GF-D8 (cell line): ENCODE measurements at regions not wholly inside any gene's neighbourhood (a gene's known extent, or its start where the extent isn't known, plus 50 kb on each side); places are given as distances from the start of the nearest gene placed in this dataset.
"Not testable (repeated sequence)": the region's sequence is repeated elsewhere in the genome, so short reads cannot be mapped to it uniquely, and the experiment has no call there.

Source experiments
- DNase-seq: peaks from one replicate; lab custom pipeline; 2025; lab: John Stamatoyannopoulos, UW

DNA sequence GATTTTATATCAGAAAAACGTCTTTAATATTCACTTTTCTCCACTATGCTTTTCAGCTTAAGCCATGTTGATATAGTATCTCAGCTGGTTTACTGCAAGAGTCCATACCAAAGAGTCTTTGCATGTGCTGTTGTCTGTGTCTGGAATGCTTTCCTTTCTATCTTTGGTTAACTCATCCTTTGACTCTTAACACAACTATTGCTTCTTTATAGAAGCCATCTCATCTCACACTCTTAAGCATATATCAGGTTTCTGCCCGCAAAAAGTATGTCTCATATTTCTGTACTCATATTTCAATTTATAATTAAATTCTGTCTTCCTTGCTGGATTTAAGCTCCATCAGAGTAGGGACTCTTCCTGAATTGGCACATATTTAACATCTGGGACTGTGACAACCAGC lies 220.9 kb upstream of the KCNK2 start:
- DNase-seq: no peak

DNA sequence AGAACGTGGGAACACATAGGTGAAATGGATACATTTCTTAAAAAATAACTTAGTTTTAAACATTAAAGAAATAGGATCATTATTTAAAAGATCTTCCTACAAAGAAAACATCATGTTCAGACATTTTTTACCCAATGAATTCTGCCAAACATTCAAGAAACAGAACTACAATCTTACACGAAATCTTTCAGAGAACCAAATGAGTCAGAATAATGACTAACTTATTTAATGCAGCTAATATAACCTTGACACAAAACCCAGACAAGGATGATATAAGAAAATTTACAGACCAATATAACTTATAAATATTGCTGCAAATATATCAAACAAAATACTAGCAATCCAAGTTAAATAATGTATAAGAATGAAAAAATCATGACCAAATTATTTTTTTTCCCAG lies 220.1 kb upstream of the KCNK2 start:
- DNase-seq: no peak

DNA sequence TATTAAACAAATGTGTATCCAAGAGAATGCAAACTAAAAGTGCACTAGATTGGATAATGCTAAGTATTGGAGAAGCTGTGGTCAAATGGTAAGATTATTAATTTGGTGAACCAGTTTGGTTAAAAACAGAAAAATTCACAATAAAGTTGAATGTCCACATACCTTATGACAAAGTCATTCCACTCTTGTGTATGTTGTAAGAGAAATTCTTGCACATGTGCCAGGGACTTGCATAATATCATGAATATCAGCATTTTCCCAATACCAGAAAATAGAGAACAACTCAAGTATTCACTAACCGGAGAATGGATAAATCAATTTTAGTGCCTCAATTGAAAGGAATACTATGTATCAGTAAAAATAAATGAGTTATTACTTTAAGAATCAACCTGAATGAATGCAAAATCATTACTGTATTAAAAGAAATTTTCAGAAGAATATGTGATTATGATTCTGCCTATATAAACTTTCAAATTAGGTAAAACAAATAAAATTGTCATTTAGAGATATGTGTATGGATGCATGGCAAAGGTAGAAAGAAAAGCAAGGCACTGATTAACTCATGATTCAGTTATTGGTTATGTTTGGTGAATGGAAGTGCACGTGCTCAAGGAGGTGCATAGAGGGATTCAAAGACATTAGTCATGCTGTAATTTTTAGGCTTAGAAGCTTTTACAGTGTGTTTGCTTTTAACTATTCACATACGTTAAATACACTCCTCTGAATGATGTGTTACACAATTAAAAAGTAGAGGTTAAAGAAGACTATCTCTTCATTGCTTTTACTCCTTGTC lies 217.4 kb upstream of the KCNK2 start:
- no peak for DNase-seq

DNA sequence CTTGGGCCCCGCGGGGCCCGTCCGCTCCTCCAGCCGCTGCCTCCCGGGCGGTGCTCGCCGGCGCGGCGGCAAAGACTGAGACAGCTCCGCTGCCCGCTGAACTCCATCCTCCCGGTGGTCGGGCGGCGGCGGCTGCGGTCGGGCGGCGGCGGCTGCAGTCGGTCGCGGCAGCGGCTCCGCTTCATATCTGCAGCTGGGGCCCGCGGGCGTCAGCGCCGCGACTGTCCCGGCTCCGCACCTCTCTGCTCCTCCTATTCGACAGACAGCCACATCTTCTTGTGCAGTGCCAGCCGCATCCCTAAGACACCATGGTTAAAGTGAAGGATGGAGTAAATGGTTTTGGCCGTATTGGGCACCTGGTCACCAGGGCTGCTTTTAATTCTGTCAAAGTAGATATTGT lies 212.1 kb upstream of the KCNK2 start:
- DNase-seq: not testable (repeated sequence)

DNA sequence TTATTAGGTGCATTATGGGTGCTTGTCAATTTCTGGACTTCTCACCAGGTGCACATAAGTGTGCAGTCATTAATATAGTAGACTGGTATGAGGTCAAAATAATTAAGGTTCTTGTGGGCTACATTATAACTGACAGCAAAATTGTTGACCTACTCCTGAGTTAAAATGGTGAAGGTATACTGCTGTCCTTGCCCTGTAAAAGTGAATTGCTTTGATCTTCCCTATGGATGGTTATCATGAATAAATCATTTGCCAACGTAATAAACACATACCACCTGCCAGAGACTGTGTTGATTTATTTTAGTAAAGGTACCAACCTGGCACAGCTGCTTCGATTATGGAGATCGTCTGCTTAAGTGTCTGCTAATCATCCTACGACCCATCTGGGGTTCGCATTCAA lies 201.6 kb upstream of the KCNK2 start:
- no peak for DNase-seq

DNA sequence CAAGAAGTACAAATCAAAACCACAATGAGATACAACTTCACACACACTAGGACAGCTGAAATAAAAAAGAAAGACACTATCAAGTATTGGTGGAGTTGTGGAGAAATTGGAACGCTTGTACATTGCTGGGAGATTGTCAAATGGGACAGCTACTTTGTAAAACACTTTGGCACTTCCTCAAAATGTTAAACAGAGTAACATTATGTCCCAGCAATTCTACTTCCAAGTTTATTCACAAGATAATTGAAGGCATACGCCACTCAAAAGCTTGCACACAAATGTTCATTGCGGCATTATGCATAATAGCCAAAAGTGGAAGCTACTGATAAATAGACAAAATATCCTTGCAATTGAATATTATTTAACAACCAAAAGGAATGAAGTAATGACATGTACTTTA lies 199.9 kb upstream of the KCNK2 start:
- no peak for DNase-seq

DNA sequence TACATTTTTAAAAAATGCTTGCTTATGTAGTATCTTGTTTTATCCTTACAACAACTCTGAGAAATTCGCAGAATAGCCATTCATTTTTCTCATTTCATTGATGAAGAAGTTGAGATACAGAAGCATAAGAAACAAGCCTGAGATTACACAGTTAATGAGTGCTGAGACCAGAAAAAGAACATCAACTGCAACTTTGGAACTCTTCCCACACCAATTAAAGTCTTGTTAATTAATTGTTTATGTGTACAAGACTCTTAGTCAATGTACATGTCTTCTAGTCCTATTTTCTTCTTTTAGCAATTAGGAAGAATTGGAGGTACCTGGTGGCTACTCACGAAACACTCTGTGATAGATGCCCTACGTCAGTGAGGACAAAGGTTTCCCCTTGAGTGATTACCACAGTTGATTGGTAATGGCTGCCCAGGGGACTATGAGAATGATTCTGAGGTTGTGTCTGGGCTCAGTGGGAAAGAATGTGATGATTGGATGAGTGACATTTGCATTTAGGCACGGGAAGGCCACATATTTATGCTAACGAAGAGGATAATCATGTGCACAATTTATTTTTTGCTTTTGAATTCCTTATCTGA lies 187.4 kb upstream of the KCNK2 start:
- no peak for DNase-seq

DNA sequence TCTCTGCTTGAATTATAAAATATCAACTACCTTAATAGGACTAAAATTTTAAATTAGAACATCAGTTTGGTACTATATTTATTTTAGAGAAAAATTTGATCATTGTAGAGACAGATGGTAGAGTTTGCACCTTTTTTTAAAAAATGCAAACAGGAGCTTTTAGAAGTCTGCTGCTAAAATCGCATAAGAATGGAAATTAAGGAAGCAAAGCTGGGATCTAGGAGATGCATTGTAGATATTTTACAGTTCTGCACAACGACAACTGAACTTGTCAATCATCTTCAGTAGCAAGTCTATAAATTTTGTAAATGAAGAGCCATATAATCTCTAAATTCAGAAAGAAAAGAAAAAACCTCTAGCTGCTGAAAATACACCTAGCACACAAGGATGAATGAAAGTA lies 185.6 kb upstream of the KCNK2 start:
- DNase-seq: no peak

DNA sequence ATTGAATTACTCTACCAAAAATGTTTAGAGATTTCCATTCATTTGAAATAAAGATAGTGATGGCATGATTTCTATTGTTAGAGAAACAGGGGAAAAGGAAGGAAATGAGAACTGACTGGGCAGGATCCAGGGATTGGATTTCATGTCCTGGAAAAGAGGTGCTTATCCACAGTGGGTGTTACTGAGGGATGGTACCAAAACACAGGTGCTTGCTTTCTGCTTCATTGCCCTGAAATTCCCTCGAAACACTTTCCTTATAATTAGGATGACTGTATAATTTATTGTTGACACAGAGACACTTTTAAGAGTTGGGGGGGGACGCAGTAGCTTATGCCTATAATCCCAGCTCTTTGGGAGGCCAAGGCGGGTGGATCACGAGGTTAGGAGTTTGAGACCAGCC lies 185.0 kb upstream of the KCNK2 start:
- no peak for DNase-seq

DNA sequence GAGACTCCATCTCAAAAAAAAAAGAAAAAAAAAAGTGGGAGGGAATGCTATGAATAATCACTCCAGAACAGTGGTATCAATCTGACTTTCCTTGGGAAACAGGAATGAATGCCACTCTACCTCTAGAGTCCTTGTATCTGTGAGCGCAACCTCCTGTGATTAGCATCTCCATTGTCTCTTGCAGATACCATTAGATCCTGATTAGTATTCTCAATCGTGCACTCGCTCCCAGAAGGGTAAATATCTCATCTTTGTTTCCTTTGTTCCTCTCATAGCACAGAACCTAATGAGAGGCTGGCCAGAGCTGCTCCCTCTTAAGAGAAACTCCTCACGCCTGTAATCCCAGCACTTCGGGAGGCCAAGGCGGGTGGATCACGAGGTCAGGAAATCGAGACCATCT lies 184.4 kb upstream of the KCNK2 start:
- DNase-seq: no peak

DNA sequence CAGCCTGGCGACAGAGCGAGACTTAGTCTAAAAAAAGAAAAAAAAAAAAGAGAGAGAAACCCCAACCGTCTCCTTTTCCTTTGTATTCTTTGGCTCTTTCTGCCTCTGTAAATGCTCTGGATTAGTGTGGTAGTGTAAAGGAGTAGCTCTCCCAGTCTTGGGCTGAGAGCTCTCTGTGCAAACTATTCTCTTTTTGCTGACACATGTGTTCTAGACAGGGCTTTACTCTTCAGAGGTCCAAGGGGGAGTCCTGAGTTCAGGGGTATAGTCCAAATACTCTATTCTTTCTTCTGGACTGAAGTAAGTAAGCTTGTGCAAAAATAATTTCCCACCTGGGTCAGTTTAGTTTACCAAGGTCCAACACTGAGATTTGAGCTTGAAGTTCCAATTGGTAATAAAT lies 183.8 kb upstream of the KCNK2 start:
- no peak for DNase-seq

DNA sequence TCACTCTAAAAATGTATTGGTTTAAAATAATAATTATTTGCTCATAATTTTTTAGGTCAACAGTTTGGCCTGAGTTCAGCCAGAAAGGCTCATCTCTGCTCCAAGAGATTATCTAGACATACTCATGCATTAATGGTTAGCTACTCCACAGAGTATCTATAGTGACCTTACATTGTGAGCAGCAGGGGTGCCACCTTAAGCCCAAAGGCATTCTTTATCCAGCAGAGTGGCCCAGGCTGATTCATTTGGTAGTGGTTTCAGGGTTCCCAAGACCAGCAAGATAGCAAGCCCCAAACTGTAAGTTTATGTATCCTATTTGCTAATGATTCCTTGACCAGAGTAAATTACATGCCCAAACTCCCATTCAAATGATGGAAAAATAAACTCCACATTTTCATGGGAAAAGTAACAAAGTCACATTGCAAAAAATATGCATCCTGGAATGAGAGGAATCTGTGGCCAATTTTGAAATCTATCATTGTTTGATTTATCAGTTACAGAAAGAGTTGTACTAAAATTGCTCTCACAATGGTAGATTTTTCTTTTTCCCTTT lies 182.6 kb upstream of the KCNK2 start:
- no peak for DNase-seq

DNA sequence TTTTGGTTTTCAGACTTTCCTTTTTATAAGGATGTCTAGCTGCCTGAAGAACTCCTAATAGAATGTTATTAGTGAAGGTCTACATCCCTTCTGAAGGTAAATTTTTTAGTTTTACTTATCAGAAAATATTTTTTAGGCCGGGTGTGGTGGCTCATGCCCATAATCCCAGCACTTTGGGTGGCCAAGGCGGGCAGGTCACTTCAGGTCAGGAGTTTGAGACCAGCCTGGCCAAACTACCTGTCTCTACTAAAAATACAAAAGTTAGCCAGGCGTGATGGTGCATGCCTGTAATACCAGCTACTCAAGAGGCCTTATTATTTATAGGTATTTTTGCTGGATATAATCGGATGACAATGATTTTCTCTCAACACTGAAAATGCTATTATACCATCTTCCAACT lies 181.9 kb upstream of the KCNK2 start:
- no peak for DNase-seq

DNA sequence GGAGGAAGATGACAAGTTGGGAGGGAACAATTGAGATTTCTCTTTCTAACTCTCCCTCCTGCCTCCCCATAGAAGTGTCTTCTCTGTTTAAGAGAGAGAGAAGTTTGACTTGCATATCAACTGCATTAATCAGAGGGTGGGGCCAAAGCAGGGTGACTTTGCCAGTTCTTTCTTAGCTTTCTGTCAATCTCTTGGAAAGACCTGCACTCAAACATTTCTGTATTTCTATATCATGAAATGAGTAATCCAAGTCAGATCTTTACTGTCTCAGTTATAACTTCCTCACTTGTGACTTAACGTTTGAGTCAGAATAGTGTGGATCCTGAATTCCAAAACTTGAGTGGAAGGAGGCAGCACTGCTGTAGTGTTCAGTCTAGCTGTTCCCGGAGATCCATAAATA lies 180.8 kb upstream of the KCNK2 start:
- no peak for DNase-seq

DNA sequence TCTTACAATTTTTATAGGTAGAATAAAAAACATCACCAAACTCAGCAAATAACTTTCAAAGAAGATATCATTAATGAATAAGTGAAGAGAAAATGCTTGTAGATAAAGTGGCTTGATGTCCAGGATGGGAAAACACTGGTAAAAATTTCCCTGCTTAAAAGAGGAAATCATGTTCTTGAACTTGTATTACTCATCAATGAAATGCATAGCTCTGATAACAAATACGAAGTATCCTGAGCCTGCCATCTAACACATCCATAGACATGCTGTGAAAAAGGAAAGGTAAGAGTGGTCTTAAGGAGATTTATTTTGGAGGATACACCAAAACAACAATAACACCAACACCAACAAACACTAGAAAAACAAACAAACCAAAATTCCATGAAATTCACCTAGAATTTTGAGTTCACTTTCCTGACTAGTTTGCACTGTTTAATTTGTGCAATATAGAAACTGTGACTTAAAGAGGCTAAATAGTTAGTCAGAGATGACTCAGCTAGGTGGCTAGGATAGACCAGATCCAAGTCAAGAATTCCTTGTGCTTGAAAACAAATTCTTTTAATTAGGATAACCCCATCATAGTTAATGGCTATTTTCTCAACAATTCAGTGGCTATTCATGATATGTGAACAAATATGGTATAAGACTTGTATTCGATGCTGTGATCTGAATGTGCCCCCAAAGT lies 179.8 kb upstream of the KCNK2 start:
- DNase-seq: no peak

DNA sequence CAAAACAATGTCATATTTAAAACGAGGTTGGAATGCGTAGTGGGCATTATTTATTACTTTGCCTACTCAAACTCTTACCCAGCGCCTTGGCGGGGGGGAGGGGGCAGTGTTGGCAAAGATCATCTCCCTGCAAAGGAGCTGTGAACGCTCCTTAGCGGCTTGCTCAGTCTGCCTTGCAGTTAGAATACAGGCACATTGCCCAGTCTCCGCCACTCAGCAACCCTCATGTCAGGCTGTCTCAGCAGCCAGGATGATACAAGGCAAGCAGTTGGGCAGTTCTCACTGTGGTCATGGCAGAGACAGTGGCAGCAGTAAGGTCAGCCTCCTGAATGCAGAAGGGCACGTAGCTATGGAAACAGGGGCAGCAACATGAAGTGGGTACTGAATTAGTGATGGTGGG lies 170.4 kb upstream of the KCNK2 start:
- DNase-seq: no peak

DNA sequence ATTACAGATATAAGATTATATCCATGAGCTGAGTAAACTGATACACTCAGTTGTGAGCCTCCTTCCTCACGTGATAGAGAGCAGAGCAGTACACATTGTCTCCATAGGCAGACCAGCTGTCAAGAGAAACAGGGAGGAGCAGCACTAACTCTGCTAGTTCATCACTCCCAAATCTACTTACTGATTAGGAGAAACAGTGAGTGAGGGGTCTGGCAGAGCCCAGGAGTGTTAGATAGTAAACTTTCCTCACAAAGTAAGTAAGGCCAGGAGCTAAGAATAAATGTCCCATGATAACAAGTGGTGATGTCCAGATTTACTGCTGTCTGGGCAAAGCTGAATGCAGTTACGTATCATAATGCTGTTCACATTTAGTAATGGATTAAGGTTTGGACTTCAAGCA lies 168.6 kb upstream of the KCNK2 start:
- no peak for DNase-seq

DNA sequence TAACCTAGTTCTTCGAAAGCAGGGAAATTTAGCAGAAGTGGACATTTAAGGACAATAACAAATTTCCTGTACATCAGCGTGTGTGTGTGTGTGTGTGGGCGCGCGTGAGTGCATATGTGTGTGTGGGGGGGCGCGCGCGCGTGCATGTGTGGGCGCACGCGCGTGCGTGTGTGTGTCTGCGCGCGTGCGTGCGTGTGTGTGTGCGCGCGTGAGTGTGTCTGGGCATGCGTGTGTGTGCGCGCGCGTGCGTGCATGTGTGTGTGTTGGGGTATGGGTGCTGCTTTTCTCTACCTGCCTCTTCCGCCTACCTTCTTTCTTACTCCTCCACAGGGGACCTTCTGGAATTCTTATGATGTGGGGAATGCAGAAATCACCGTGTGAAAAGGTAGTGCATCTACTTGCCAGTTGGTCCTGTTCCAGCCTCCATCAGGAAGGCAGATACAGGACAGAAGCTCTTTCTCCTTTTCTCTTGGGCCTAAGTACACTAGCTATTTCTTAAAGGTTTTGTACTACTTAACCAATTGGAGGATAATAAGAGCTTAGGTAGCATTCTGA lies 165.4 kb upstream of the KCNK2 start:
- no peak for DNase-seq

DNA sequence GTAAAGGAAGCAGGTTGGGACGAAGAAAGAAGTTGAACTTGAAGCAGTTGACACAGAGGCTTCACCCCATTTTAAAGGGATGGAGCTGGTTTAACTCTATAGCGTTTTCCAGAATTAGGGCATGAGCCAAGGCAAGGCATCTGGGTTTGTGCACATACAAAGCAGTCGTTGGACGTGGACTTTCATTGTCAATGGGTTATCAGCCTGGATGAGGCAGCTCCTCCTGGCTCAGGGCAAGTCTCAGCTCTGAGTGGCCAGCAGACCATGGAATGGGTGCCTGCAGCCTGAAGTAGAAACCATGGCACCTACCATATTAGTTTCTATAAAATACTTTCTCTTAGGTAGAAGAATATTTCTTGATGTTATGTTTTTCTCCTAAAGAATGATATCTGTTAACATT lies 163.8 kb upstream of the KCNK2 start:
- DNase-seq: no peak

DNA sequence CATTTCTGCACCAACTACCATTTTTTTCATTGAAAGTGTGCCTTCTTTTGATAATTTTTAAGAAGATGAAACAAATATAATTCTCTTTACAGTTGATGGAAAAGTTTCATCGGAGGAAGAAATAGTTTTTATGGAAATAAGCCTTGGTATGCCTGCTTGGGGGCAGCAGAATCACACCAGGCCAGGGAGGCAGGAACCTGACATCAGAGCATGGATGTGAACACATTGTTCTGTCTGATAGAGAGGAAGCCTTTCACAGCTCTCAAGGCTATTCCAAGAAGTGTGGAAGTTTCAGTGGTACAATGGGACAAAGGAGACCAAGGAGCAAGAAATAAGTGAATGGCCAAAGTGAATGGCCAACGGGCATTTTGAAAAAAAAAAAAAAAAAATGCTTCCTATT lies 162.2 kb upstream of the KCNK2 start:
- no peak for DNase-seq

DNA sequence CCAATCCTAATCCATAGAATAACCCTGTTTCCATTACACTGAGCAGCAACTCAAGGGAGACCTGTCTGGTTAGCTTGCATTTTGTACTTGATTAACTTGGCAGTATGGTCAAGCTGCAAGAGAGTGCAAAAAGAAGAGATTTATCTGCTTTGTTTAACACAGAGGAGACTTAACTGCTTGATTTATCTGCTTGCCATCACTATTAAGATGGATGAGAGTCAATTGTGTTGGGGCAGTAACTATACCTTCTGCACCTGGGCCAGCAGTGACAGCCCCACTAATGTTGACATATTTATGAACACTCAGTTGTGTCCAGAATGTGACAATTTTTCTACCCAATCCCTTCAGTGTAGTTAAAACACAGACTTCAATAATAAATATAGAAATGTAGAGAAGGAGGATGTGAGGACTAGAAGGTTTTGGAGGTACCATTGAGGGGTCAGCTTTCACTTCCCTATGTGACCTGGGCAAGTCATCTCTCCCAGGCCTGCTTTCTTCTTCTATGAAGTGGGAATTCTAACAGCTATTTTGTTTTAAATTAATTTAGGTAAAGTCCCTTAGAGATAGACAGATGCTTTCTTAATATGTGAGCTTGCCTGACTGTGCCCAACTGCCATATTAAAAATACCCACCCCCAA lies 159.1 kb upstream of the KCNK2 start:
- no peak for DNase-seq

DNA sequence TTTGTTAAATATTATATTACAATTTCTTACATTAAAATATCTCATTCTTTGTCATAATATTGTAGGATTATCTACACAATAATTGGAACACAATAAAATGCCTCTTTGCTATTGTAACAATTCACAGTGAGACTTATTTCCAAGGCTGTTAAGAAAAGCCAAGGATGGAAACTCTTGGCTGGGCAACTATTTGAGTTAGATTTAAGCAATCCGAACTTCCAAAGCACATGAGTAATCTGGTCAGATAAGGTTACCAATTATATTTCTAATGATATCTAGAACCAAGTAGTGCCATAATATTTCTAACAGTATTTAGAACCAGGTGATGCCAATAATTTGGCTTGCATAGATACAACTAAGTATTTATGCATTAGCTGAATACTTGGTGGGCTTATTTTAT lies 154.7 kb upstream of the KCNK2 start:
- no peak for DNase-seq
